GM12878 (cell line): ENCODE measurements at regions not wholly inside any gene's neighbourhood (a gene's known extent, or its start where the extent isn't known, plus 50 kb on each side); places are given as distances from the start of the nearest gene placed in this dataset.

ENCODE experiments used
- CTCF ChIP-seq, 3 experiments: IDR thresholded peaks in 2 of 3; conservative IDR thresholded peaks in 1 of 3; 2 replicates each; pipeline ENCODE4 v1.5.1; 2011; ENCODE audit warnings: low read depth in 3 of 3, low read length in 3 of 3, mild to moderate bottlenecking in 3 of 3, control low read depth in 2 of 3, moderate library complexity in 2 of 3, inconsistent platforms in 1 of 3, mixed read lengths in 1 of 3; ENCODE audit not compliant: control insufficient read depth in 2 of 3, insufficient read depth in 1 of 3; ENCODE audit errors: extremely low read depth in 1 of 3
- EED ChIP-seq: sonication (generic); IDR thresholded peaks from 2 replicates; pipeline ENCODE4 v1.6.1; 2016; ENCODE audit warnings: antibody characterized with exemption, low read depth
- FOXK2 ChIP-seq: fragments of 450-650 bp; IDR thresholded peaks from 2 replicates; pipeline ENCODE4 v1.6.1; 2017; ENCODE audit warnings: mild to moderate bottlenecking, moderate library complexity
- MAX ChIP-seq: IDR thresholded peaks from 2 replicates; pipeline ENCODE4 v1.6.1; 2012; ENCODE audit warnings: low read depth, low read length, improper control_type of control experiment
- SP1 ChIP-seq: IDR thresholded peaks from one replicate; pipeline ENCODE4 v1.6.1; 2011; ENCODE audit warnings: low read depth, low read length

GRCh38 chr12:20199780-20200179, 168.6 kb upstream of the PDE3A start:
- TF ChIP-seq FOXK2: no peak
- no peak for TF ChIP-seq CTCF (IDR thresholded peaks at IDR 0.05 in 2 of 3, conservative IDR thresholded peaks at IDR 0.05 in 1 of 3; ENCODE audit: control insufficient read depth in 2 of 3, extremely low read depth in 1 of 3, insufficient read depth in 1 of 3, low read depth in 3 of 3, low read length in 3 of 3)
- TF ChIP-seq EED: no peak
- no peak for TF ChIP-seq MAX
- no peak for TF ChIP-seq SP1
